CD14-positive monocyte (primary cell): ENCODE measurements at regions not wholly inside any gene's neighbourhood (a gene's known extent, or its start where the extent isn't known, plus 50 kb on each side); places are given as distances from the start of the nearest gene placed in this dataset.
"Not testable (repeated sequence)": the region's sequence is repeated elsewhere in the genome, so short reads cannot be mapped to it uniquely, and the experiment has no call there.

Experiments
- DNase-seq, 3 donors: peaks; one replicate each; pipeline ENCODE4 v3.0.0-alpha.2; 2011 to 2022
- H2AFZ ChIP-seq: 2 replicates; pipeline ENCODE4 v1.6.0; 2012; ENCODE audit warnings: mild to moderate bottlenecking, low read depth, low read length, inconsistent platforms; ENCODE audit not compliant: insufficient read depth, poor library complexity, severe bottlenecking
- H3K27ac ChIP-seq, 2 donors: 1 replicate in 1 of 2; 2 replicates in 1 of 2; pipeline ENCODE4 v1.5.1; 2012 to 2013; ENCODE audit warnings: low read length in 2 of 2, control low read depth in 1 of 2, inconsistent platforms in 1 of 2, low read depth in 1 of 2, mild to moderate bottlenecking in 1 of 2
- H3K27me3 ChIP-seq, 2 donors: one replicate each; pipeline versions ENCODE4 v1.6.0 to v1.6.1; 2011 to 2013; ENCODE audit warnings: low read length in 2 of 2; ENCODE audit not compliant: control insufficient read depth in 2 of 2, insufficient read depth in 2 of 2
- H3K36me3 ChIP-seq, 2 donors: replicated peaks in 1 of 2; 1 replicate in 1 of 2; 2 replicates in 1 of 2; pipeline versions ENCODE4 v1.5.1 to v1.6.1; 2012 to 2013; ENCODE audit warnings: low read length in 2 of 2, control low read depth in 1 of 2, inconsistent platforms in 1 of 2, mild to moderate bottlenecking in 1 of 2; ENCODE audit not compliant: insufficient read depth in 2 of 2, control insufficient read depth in 1 of 2
- H3K4me1 ChIP-seq, 2 donors: 1 replicate in 1 of 2; 2 replicates in 1 of 2; pipeline versions ENCODE4 v1.5.1 to v1.6.1; 2012 to 2013; ENCODE audit warnings: low read length in 2 of 2, control low read depth in 1 of 2, inconsistent platforms in 1 of 2, mild to moderate bottlenecking in 1 of 2, moderate library complexity in 1 of 2; ENCODE audit not compliant: insufficient read depth in 2 of 2, control insufficient read depth in 1 of 2
- H3K4me2 ChIP-seq: replicated peaks from 2 replicates; pipeline ENCODE3; 2012; ENCODE audit warnings: low read length, moderate library complexity, mild to moderate bottlenecking; ENCODE audit not compliant: poor library complexity, severe bottlenecking; ENCODE audit errors: extremely low read depth
- H3K4me3 ChIP-seq, 3 experiments: fragments of 200-600 bp in 1 of 3; sonication (generic) in 1 of 3; replicated peaks in 1 of 3; 1 replicate in 2 of 3; 2 replicates in 1 of 3; pipeline ENCODE4 v1.5.1; 2011 to 2013; ENCODE audit warnings: low read length in 3 of 3, mild to moderate bottlenecking in 3 of 3, control low read depth in 2 of 3, low read depth in 2 of 3, inconsistent platforms in 1 of 3, moderate library complexity in 1 of 3
- H3K79me2 ChIP-seq: 2 replicates; pipeline ENCODE4 v1.6.0; 2012; ENCODE audit warnings: mild to moderate bottlenecking, control low read depth, inconsistent platforms, low read length, moderate library complexity; ENCODE audit not compliant: insufficient read depth
- H3K9ac ChIP-seq: 2 replicates; pipeline ENCODE4 v1.6.0; 2017; ENCODE audit warnings: low read length, mild to moderate bottlenecking; ENCODE audit not compliant: insufficient read depth, poor library complexity, severe bottlenecking
- H3K9me3 ChIP-seq, 2 donors: replicated peaks in 1 of 2; 1 replicate in 1 of 2; 2 replicates in 1 of 2; pipeline versions ENCODE4 v1.5.1 to v1.6.1; 2012 to 2013; ENCODE audit warnings: low read length in 2 of 2, control low read depth in 1 of 2; ENCODE audit not compliant: control insufficient read depth in 1 of 2, insufficient read depth in 1 of 2
- H4K20me1 ChIP-seq: 2 replicates; pipeline ENCODE4 v1.6.0; 2012; ENCODE audit warnings: mild to moderate bottlenecking, low read length, control low read depth, moderate library complexity; ENCODE audit not compliant: insufficient read depth
- H3K27ac Mint-ChIP-seq, 7 donors: one replicate each; pipeline ENCODE4 v1.8.0; 2020; ENCODE audit warnings: mild to moderate bottlenecking in 7 of 7, mixed read lengths in 7 of 7, moderate library complexity in 6 of 7, inconsistent platforms in 2 of 7
- H3K27me3 Mint-ChIP-seq, 3 donors: one replicate each; pipeline ENCODE4 v1.8.0; 2021 to 2022; ENCODE audit warnings: low read depth in 3 of 3, mild to moderate bottlenecking in 3 of 3, mixed read lengths in 3 of 3, moderate library complexity in 3 of 3, inconsistent platforms in 1 of 3
- H3K36me3 Mint-ChIP-seq, 2 donors: one replicate each; pipeline ENCODE4 v1.8.0; 2020; ENCODE audit warnings: mixed read lengths in 2 of 2, inconsistent platforms in 1 of 2, mild to moderate bottlenecking in 1 of 2
- H3K4me1 Mint-ChIP-seq: one replicate; pipeline ENCODE4 v1.8.0; 2020; ENCODE audit warnings: mild to moderate bottlenecking, mixed read lengths
- H3K4me3 Mint-ChIP-seq, 2 donors: one replicate each; pipeline ENCODE4 v1.8.0; 2020; ENCODE audit warnings: mild to moderate bottlenecking in 2 of 2, mixed read lengths in 2 of 2, moderate library complexity in 1 of 2
- H3K9me3 Mint-ChIP-seq, 7 donors: one replicate each; pipeline ENCODE4 v1.8.0; 2020 to 2022; ENCODE audit warnings: mixed read lengths in 7 of 7, mild to moderate bottlenecking in 6 of 7, moderate library complexity in 6 of 7, inconsistent platforms in 2 of 7
- WGBS: methylation state at CpG from one replicate; pipeline ENCODE4 v1.1.5; 2013; ENCODE audit warnings: missing lambda C conversion rate; ENCODE audit not compliant: insufficient coverage; 5-methylcytosine and 5-hydroxymethylcytosine counted together
- intact Hi-C, 2 donors: fragments of 100-400 bp; cut with micrococcal nuclease; formaldehyde crosslinking; loops; one replicate each; pipeline versions ENCODE4 v1.15.0 to v1.15.1; 2023
- TF ChIP-seq, protein P1 (sequence below): fragments of 200-600 bp; IDR thresholded peaks from one replicate; pipeline ENCODE4 v1.8.0; 2022; ENCODE audit warnings: antibody characterized with exemption, mild to moderate bottlenecking

DNA sequence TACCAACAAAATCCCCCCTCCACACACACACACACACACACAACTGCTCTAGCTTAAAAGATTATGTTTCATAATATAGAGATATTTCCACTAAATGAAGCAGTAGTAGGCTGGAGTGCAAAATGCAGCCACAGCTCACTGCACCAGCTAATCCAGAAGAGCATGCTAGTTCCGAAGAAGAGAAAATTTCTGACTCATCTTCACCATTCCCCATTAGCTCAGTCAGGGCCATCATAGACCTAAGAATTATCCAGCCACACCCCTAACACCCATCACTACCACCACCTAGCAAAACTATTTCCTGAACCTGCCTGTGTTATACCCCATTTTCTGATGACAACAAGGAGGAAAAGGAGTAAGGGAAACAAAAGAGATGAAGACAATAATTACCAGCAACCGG is 67.1 kb upstream of the UBE2E2 start:
- Histone ChIP-seq H3K4me1 (no peaks in the 10 kb centered on the region), H3K9ac (no peak overlapping the region), H3K9me3 (no peaks in the 10 kb centered on the region), H3K36me3 (no peaks in the 10 kb centered on the region), H3K27me3 (no peaks in the 10 kb centered on the region), H4K20me1 (no peaks in the 10 kb centered on the region), H3K4me2 (no peak overlapping the region), H3K4me3 (no peak overlapping the region), H3K27ac (no peak overlapping the region), H2AFZ (no peak overlapping the region), H3K79me2 (no peaks in the 10 kb centered on the region)
- Mint-ChIP-seq H3K4me3 (no peak overlapping the region), H3K27ac (no peak overlapping the region), H3K36me3 (no peaks in the 10 kb centered on the region), H3K9me3 (peaks cover 2 to 11% (median 8%) of the 10 kb centered on the region in 7 donors), H3K27me3 (peaks cover 0 to 2% (median 2%) of the 10 kb centered on the region in 3 donors), H3K4me1 (no peaks in the 10 kb centered on the region)
- WGBS, result no CpG with 5 or more reads among the region's 2 CpGs
- TF ChIP-seq, protein P1, sequence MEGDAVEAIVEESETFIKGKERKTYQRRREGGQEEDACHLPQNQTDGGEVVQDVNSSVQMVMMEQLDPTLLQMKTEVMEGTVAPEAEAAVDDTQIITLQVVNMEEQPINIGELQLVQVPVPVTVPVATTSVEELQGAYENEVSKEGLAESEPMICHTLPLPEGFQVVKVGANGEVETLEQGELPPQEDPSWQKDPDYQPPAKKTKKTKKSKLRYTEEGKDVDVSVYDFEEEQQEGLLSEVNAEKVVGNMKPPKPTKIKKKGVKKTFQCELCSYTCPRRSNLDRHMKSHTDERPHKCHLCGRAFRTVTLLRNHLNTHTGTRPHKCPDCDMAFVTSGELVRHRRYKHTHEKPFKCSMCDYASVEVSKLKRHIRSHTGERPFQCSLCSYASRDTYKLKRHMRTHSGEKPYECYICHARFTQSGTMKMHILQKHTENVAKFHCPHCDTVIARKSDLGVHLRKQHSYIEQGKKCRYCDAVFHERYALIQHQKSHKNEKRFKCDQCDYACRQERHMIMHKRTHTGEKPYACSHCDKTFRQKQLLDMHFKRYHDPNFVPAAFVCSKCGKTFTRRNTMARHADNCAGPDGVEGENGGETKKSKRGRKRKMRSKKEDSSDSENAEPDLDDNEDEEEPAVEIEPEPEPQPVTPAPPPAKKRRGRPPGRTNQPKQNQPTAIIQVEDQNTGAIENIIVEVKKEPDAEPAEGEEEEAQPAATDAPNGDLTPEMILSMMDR, result no peak
- intact Hi-C loops, result no loop called here
- DNase-seq, result no peak

DNA sequence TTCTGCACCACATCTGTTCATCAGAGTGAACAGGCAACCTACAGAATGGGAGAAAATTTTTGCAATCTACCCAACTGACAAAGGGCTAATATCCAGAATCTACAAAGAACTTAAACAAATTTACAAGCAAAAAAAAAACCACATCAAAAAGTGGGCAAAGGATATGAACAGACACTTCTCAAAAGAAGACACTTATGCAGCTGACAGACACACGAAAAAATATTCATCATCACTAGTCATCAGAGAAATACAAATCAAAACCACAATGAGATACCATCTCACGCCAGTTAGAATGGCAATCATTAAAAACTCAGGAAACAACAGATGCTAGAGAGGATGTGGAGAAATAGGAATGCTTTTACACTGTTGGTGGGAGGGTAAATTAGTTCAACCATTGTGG is 59.1 kb upstream of the UBE2E2 start:
- H3K4me3 Mint-ChIP-seq, H3K36me3 Mint-ChIP-seq, H3K4me2 ChIP-seq, H3K27me3 Mint-ChIP-seq, intact Hi-C loops, H4K20me1 ChIP-seq, H3K9me3 ChIP-seq, H3K27ac ChIP-seq, H3K27ac Mint-ChIP-seq, H3K9me3 Mint-ChIP-seq, H3K79me2 ChIP-seq, H3K4me1 Mint-ChIP-seq, H3K4me1 ChIP-seq, H3K36me3 ChIP-seq, H3K27me3 ChIP-seq, H3K4me3 ChIP-seq, H3K9ac ChIP-seq, H2AFZ ChIP-seq, DNase-seq: not testable (repeated sequence)
- no CpG with 5 or more reads among the region's 2 CpGs for WGBS
